ENCODE measurements at regions not wholly inside any gene's neighbourhood (a gene's known extent, or its start where the extent isn't known, plus 50 kb on each side); places are given as distances from the start of the nearest gene placed in this dataset.

GRCh38 chr4:29578329-29578728 lies 1141.8 kb upstream of the PCDH7 start:
- no peak overlapping the region for H3K4me3 ChIP-seq
- no peaks in the 10 kb centered on the region for H3K4me1 ChIP-seq
- ATAC-seq (no peak), DNase-seq (no peak)
- intact Hi-C loops (cut with DNase I): no loop called here
- no peaks in the 10 kb centered on the region for H3K36me3 ChIP-seq (replicated peaks in 1 of 2; ENCODE audit: insufficient read depth in 1 of 2, low read depth in 2 of 2)
- no peaks in the 10 kb centered on the region for H3K27me3 ChIP-seq
- WGBS, 2 donors: 24 to 37% methylated on average over 2 of the region's 2 CpGs
- TF ChIP-seq POLR2A (IDR thresholded peaks at IDR 0.05) (no peak), CTCF (IDR thresholded peaks at IDR 0.05) (no peak)
- H3K27ac ChIP-seq: no peak overlapping the region
- no peaks in the 10 kb centered on the region for H3K9me3 ChIP-seq

- ATAC-seq (no peak), DNase-seq (peak in 1 of 4 donors; percentile 7)
- Histone ChIP-seq H3K4me1 (no peaks in the 10 kb centered on the region), H3K9me3 (no peaks in the 10 kb centered on the region), H3K27me3 (no peaks in the 10 kb centered on the region), H3K36me3 (replicated peaks in 1 of 2; ENCODE audit: insufficient read depth in 1 of 2, low read depth in 2 of 2) (no peaks in the 10 kb centered on the region), H3K4me3 (no peak overlapping the region), H3K27ac (no peak overlapping the region)
- TF ChIP-seq CTCF (IDR thresholded peaks at IDR 0.05) (no peak), POLR2A (IDR thresholded peaks at IDR 0.05) (no peak)
- 37 to 39% methylated on average over 2 of the region's 2 CpGs for WGBS, 2 donors
- intact Hi-C loops (cut with DNase I): no loop called here
Measured at GRCh38 chr4:29581457-29581856, 1138.7 kb upstream of the PCDH7 start.

DNA sequence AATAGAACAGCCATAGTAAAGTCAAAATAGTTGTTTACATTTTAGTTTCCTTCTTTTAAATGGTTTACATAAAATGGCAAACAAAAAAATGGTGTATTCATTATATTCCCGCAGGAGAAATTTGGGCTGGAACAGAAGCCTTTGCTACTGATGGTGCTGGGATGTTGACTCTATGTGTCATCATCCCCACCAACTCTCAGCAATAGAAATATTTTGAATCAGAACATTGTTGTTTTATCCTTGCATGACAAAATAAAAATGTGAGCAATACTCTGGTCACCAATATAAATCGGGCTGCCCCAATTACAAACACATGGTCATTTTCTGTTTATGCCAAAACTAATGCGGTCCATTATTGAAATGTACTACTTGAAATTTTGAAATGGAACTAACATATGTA lies 1131.6 kb upstream of the PCDH7 start:
- 50 to 56% methylated on average over 3 of the region's 3 CpGs for WGBS, 2 donors
- DNase-seq (no peak), ATAC-seq (no peak)
- Histone ChIP-seq H3K27me3 (no peaks in the 10 kb centered on the region), H3K4me3 (no peak overlapping the region), H3K36me3 (replicated peaks in 1 of 2; ENCODE audit: insufficient read depth in 1 of 2, low read depth in 2 of 2) (no peaks in the 10 kb centered on the region), H3K27ac (no peak overlapping the region), H3K9me3 (no peaks in the 10 kb centered on the region), H3K4me1 (no peaks in the 10 kb centered on the region)
- intact Hi-C loops (cut with DNase I): no loop called here
- no peak for TF ChIP-seq POLR2A (IDR thresholded peaks at IDR 0.05)
- no peak for TF ChIP-seq CTCF (IDR thresholded peaks at IDR 0.05)

DNA sequence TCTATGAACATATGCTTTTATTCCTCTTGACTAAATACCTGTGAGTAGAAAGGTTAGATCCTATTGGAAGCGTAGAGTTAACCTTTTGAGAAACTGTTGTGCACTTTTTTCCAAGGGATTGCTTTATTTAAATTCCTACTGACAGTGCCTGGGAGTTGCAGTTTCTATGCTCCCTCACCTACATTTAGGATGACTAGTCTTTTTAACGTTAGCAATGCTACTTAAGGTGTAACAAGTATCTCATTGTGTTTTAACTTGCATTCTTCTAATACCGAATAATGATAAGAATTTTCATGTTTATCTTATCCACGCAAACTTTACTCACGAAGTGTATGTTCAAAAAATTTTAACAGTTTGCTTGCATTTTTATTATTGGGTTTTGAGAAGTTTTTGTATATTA lies 1123.9 kb upstream of the PCDH7 start:
- 37 to 41% methylated on average over 5 of the region's 5 CpGs for WGBS, 2 donors
- H3K4me1 ChIP-seq: no peaks in the 10 kb centered on the region
- H3K9me3 ChIP-seq: no peaks in the 10 kb centered on the region
- TF ChIP-seq POLR2A (IDR thresholded peaks at IDR 0.05) (no peak), CTCF (IDR thresholded peaks at IDR 0.05) (no peak)
- ATAC-seq (no peak), DNase-seq (no peak)
- no peak overlapping the region for H3K27ac ChIP-seq
- H3K36me3 ChIP-seq (replicated peaks in 1 of 2; ENCODE audit: insufficient read depth in 1 of 2, low read depth in 2 of 2): no peaks in the 10 kb centered on the region
- no peak overlapping the region for H3K4me3 ChIP-seq
- H3K27me3 ChIP-seq: no peaks in the 10 kb centered on the region
- intact Hi-C loops (cut with DNase I): no loop called here

- DNase-seq: no peak
- H3K4me1 ChIP-seq: no peaks in the 10 kb centered on the region
- H3K9me3 ChIP-seq: no peaks in the 10 kb centered on the region
- TF ChIP-seq CTCF (IDR thresholded peaks at IDR 0.05) (no peak), POLR2A (IDR thresholded peaks at IDR 0.05) (no peak)
- WGBS, 2 donors: 51 to 56% methylated on average over 2 of the region's 2 CpGs
- H3K36me3 ChIP-seq (replicated peaks in 1 of 2; ENCODE audit: insufficient read depth in 1 of 2, low read depth in 2 of 2): no peaks in the 10 kb centered on the region
- no peak for ATAC-seq
- intact Hi-C loops (cut with DNase I): no loop called here
- H3K27me3 ChIP-seq: no peaks in the 10 kb centered on the region
- H3K27ac ChIP-seq: no peak overlapping the region
- no peak overlapping the region for H3K4me3 ChIP-seq
Measured at GRCh38 chr4:29619168-29619567, 1101.0 kb upstream of the PCDH7 start.

All from body of pancreas (tissue), 4 donors.